Duodenal mucosa (tissue), 2 donors: ENCODE measurements at regions not wholly inside any gene's neighbourhood (a gene's known extent, or its start where the extent isn't known, plus 50 kb on each side); places are given as distances from the start of the nearest gene placed in this dataset.
"Not testable (repeated sequence)": the region's sequence is repeated elsewhere in the genome, so short reads cannot be mapped to it uniquely, and the experiment has no call there.

Source experiments
- H3K27ac ChIP-seq: one replicate; pipeline ENCODE4 v1.7.0; 2013; ENCODE audit warnings: low read depth, low read length
- H3K27me3 ChIP-seq, 2 donors: one replicate each; pipeline ENCODE4 v1.7.0; 2013; ENCODE audit warnings: low read length in 2 of 2, control low read depth in 1 of 2; ENCODE audit not compliant: insufficient read depth in 2 of 2, control insufficient read depth in 1 of 2
- H3K36me3 ChIP-seq, 2 donors: one replicate each; pipeline ENCODE4 v1.7.0; 2013; ENCODE audit warnings: low read length in 2 of 2, control low read depth in 1 of 2; ENCODE audit not compliant: insufficient read depth in 2 of 2, control insufficient read depth in 1 of 2
- H3K4me1 ChIP-seq, 2 donors: one replicate each; pipeline ENCODE4 v1.7.0; 2013; ENCODE audit warnings: low read length in 2 of 2, control low read depth in 1 of 2; ENCODE audit not compliant: insufficient read depth in 2 of 2, control insufficient read depth in 1 of 2
- H3K4me3 ChIP-seq, 2 donors: one replicate each; pipeline ENCODE4 v1.7.0; 2013; ENCODE audit warnings: low read length in 2 of 2, low read depth in 1 of 2
- H3K9ac ChIP-seq, 2 donors: one replicate each; pipeline ENCODE4 v1.7.0; 2013; ENCODE audit warnings: low read length in 2 of 2, low read depth in 1 of 2
- H3K9me3 ChIP-seq, 2 donors: one replicate each; pipeline ENCODE4 v1.7.0; 2013; ENCODE audit warnings: low read length in 2 of 2, control low read depth in 1 of 2; ENCODE audit not compliant: control insufficient read depth in 1 of 2

GRCh38 chr14:30016002-30016401 is 88.4 kb upstream of the PRKD1 start:
- Histone ChIP-seq H3K4me1 (no peaks in the 10 kb centered on the region), H3K27ac (no peak overlapping the region), H3K27me3 (no peaks in the 10 kb centered on the region), H3K9me3 (no peaks in the 10 kb centered on the region), H3K9ac (no peak overlapping the region), H3K36me3 (no peaks in the 10 kb centered on the region), H3K4me3 (no peak overlapping the region)

GRCh38 chr14:30017370-30017993 is 89.8 kb upstream of the PRKD1 start:
- no peak overlapping the region for H3K9ac ChIP-seq
- no peaks in the 10 kb centered on the region for H3K27me3 ChIP-seq

GRCh38 chr14:30020271-30020670 is 92.6 kb upstream of the PRKD1 start:
- H3K4me3 ChIP-seq: no peak overlapping the region
- no peaks in the 10 kb centered on the region for H3K27me3 ChIP-seq
- no peaks in the 10 kb centered on the region for H3K4me1 ChIP-seq
- no peaks in the 10 kb centered on the region for H3K9me3 ChIP-seq
- H3K36me3 ChIP-seq: no peaks in the 10 kb centered on the region
- H3K9ac ChIP-seq: no peak overlapping the region
- H3K27ac ChIP-seq: no peak overlapping the region

More at GRCh38 chr14:30017370-30017993, 89.8 kb upstream of the PRKD1 start:
- Histone ChIP-seq H3K9me3 (no peaks in the 10 kb centered on the region), H3K27ac (no peak overlapping the region), H3K4me1 (no peaks in the 10 kb centered on the region), H3K4me3 (no peak overlapping the region), H3K36me3 (no peaks in the 10 kb centered on the region)

- Histone ChIP-seq H3K9ac (no peak overlapping the region), H3K4me1 (no peaks in the 10 kb centered on the region), H3K27me3 (no peaks in the 10 kb centered on the region), H3K27ac (no peak overlapping the region), H3K4me3 (no peak overlapping the region), H3K9me3 (no peaks in the 10 kb centered on the region), H3K36me3 (no peaks in the 10 kb centered on the region)
Observed at GRCh38 chr14:30020687-30021086, 93.0 kb upstream of the PRKD1 start.

- not testable (repeated sequence) for H3K4me1 ChIP-seq, H3K4me3 ChIP-seq, H3K9me3 ChIP-seq, H3K27me3 ChIP-seq, H3K36me3 ChIP-seq, H3K9ac ChIP-seq, H3K27ac ChIP-seq
Observed at GRCh38 chr14:30023350-30023749, 95.7 kb upstream of the PRKD1 start.

- Histone ChIP-seq H3K27me3 (no peaks in the 10 kb centered on the region), H3K4me3 (no peak overlapping the region), H3K9ac (no peak overlapping the region), H3K4me1 (no peaks in the 10 kb centered on the region), H3K27ac (no peak overlapping the region), H3K9me3 (no peaks in the 10 kb centered on the region), H3K36me3 (no peaks in the 10 kb centered on the region)
Observed at GRCh38 chr14:30034152-30034551, 106.5 kb upstream of the PRKD1 start.

- Histone ChIP-seq H3K36me3 (no peaks in the 10 kb centered on the region), H3K27ac (no peak overlapping the region), H3K4me1 (no peaks in the 10 kb centered on the region), H3K9ac (no peak overlapping the region), H3K27me3 (no peaks in the 10 kb centered on the region), H3K9me3 (no peaks in the 10 kb centered on the region), H3K4me3 (no peak overlapping the region)
Observed at GRCh38 chr14:30035361-30035760, 107.7 kb upstream of the PRKD1 start.

- Histone ChIP-seq H3K4me3 (no peak overlapping the region), H3K9me3 (no peaks in the 10 kb centered on the region), H3K4me1 (no peaks in the 10 kb centered on the region), H3K9ac (no peak overlapping the region), H3K36me3 (no peaks in the 10 kb centered on the region), H3K27me3 (no peaks in the 10 kb centered on the region), H3K27ac (no peak overlapping the region)
Observed at GRCh38 chr14:30045720-30046119, 118.1 kb upstream of the PRKD1 start.

GRCh38 chr14:30053103-30053502 is 125.5 kb upstream of the PRKD1 start:
- no peak overlapping the region for H3K9ac ChIP-seq
- no peak overlapping the region for H3K27ac ChIP-seq
- H3K27me3 ChIP-seq: no peaks in the 10 kb centered on the region
- no peaks in the 10 kb centered on the region for H3K9me3 ChIP-seq
- H3K36me3 ChIP-seq: no peaks in the 10 kb centered on the region
- H3K4me3 ChIP-seq: no peak overlapping the region
- H3K4me1 ChIP-seq: no peaks in the 10 kb centered on the region

- no peaks in the 10 kb centered on the region for H3K36me3 ChIP-seq
- H3K27ac ChIP-seq: no peak overlapping the region
- no peaks in the 10 kb centered on the region for H3K4me1 ChIP-seq
- H3K4me3 ChIP-seq: no peak overlapping the region
- H3K27me3 ChIP-seq: no peaks in the 10 kb centered on the region
- H3K9me3 ChIP-seq: no peaks in the 10 kb centered on the region
- H3K9ac ChIP-seq: no peak overlapping the region
Observed at GRCh38 chr14:30054201-30054600, 126.6 kb upstream of the PRKD1 start.

GRCh38 chr14:30058401-30058800 is 130.8 kb upstream of the PRKD1 start:
- Histone ChIP-seq H3K9ac (no peak overlapping the region), H3K27me3 (no peaks in the 10 kb centered on the region), H3K9me3 (no peaks in the 10 kb centered on the region), H3K36me3 (no peaks in the 10 kb centered on the region), H3K27ac (no peak overlapping the region), H3K4me1 (no peaks in the 10 kb centered on the region), H3K4me3 (no peak overlapping the region)
